Ascending aorta (tissue), 2 donors: ENCODE measurements at regions not wholly inside any gene's neighbourhood (a gene's known extent, or its start where the extent isn't known, plus 50 kb on each side); places are given as distances from the start of the nearest gene placed in this dataset.
"Not testable (repeated sequence)": the region's sequence is repeated elsewhere in the genome, so short reads cannot be mapped to it uniquely, and the experiment has no call there.

ENCODE experiments used
- DNase-seq, 2 donors: peaks; one replicate each; pipeline ENCODE4 v3.0.0-alpha.2; 2019; ENCODE audit warnings: low spot score in 2 of 2
- H3K27ac ChIP-seq, 2 donors: fragments of 200-600 bp; sonication (generic); one replicate each; pipeline ENCODE4 v1.5.1; 2016 to 2017; ENCODE audit warnings: mild to moderate bottlenecking in 1 of 2
- H3K27me3 ChIP-seq: fragments of 200-600 bp; sonication (generic); one replicate; pipeline ENCODE4 v1.5.1; 2017
- H3K36me3 ChIP-seq, 2 donors: fragments of 200-600 bp; sonication (generic); one replicate each; pipeline ENCODE4 v1.5.1; 2016
- H3K4me1 ChIP-seq, 2 donors: fragments of 200-600 bp; sonication (generic); one replicate each; pipeline ENCODE4 v1.5.1; 2016 to 2017; ENCODE audit warnings: mild to moderate bottlenecking in 1 of 2
- H3K4me3 ChIP-seq, 2 donors: fragments of 200-600 bp; sonication (generic); one replicate each; pipeline ENCODE4 v1.5.1; 2016 to 2017; ENCODE audit warnings: mild to moderate bottlenecking in 1 of 2
- H3K9me3 ChIP-seq, 2 donors: fragments of 200-600 bp; sonication (generic); one replicate each; pipeline ENCODE4 v1.5.1; 2016
- CTCF ChIP-seq, 3 experiments: fragments of 200-600 bp in 2 of 3; fragments of 450-650 bp in 1 of 3; sonication (generic) in 2 of 3; IDR thresholded peaks; one replicate each; pipeline ENCODE4 v1.5.1; 2016 to 2019; ENCODE audit warnings: antibody characterized with exemption in 3 of 3, mild to moderate bottlenecking in 1 of 3, moderate library complexity in 1 of 3
- intact Hi-C: fragments of 100-400 bp; cut with DNase I; formaldehyde crosslinking; loops from one replicate; pipeline ENCODE4 v1.15.1; 2023

GRCh38 chr9:129541270-129541669, 79.6 kb downstream of the C9orf50 start:
- DNase-seq, result no peak
- H3K4me3 ChIP-seq, result no peak overlapping the region
- H3K9me3 ChIP-seq, result no peaks in the 10 kb centered on the region
- no peaks in the 10 kb centered on the region for H3K36me3 ChIP-seq
- intact Hi-C loops, result no loop called here
- TF ChIP-seq CTCF (IDR thresholded peaks at IDR 0.05), result no peak
- H3K27me3 ChIP-seq, result no peaks in the 10 kb centered on the region
- H3K27ac ChIP-seq, result no peak overlapping the region
- no peaks in the 10 kb centered on the region for H3K4me1 ChIP-seq

GRCh38 chr9:129539446-129539845, 81.5 kb downstream of the C9orf50 start:
- no peak for DNase-seq
- intact Hi-C loops, result no loop called here
- H3K9me3 ChIP-seq, result no peaks in the 10 kb centered on the region
- no peaks in the 10 kb centered on the region for H3K4me1 ChIP-seq
- H3K36me3 ChIP-seq, result no peaks in the 10 kb centered on the region
- H3K27me3 ChIP-seq, result no peaks in the 10 kb centered on the region
- no peak overlapping the region for H3K27ac ChIP-seq
- no peak overlapping the region for H3K4me3 ChIP-seq
- no peak for TF ChIP-seq CTCF (IDR thresholded peaks at IDR 0.05)

GRCh38 chr9:129531860-129532402, 89.0 kb downstream of the C9orf50 start:
- H3K36me3 ChIP-seq, intact Hi-C loops, H3K9me3 ChIP-seq, H3K4me1 ChIP-seq, H3K4me3 ChIP-seq, DNase-seq, H3K27ac ChIP-seq, H3K27me3 ChIP-seq: not testable (repeated sequence)

GRCh38 chr9:129527955-129528354, 92.9 kb downstream of the C9orf50 start:
- intact Hi-C loops, H3K9me3 ChIP-seq, H3K36me3 ChIP-seq, H3K27me3 ChIP-seq, DNase-seq, H3K4me3 ChIP-seq, H3K4me1 ChIP-seq, H3K27ac ChIP-seq: not testable (repeated sequence)

GRCh38 chr9:129525656-129526196, 95.2 kb downstream of the C9orf50 start:
- intact Hi-C loops, result no loop called here
- Histone ChIP-seq H3K9me3 (no peaks in the 10 kb centered on the region), H3K27me3 (no peaks in the 10 kb centered on the region), H3K27ac (no peak overlapping the region), H3K4me1 (no peaks in the 10 kb centered on the region), H3K36me3 (no peaks in the 10 kb centered on the region), H3K4me3 (no peak overlapping the region)
- no peak for TF ChIP-seq CTCF (IDR thresholded peaks at IDR 0.05)
- DNase-seq, result no peak

GRCh38 chr9:129524582-129525270, 96.2 kb downstream of the C9orf50 start:
- no peaks in the 10 kb centered on the region for H3K9me3 ChIP-seq
- no peaks in the 10 kb centered on the region for H3K4me1 ChIP-seq
- intact Hi-C loops, result no loop called here
- H3K4me3 ChIP-seq, result no peak overlapping the region
- H3K27me3 ChIP-seq, result no peaks in the 10 kb centered on the region
- no peak for DNase-seq
- no peak for TF ChIP-seq CTCF (IDR thresholded peaks at IDR 0.05)
- no peak overlapping the region for H3K27ac ChIP-seq
- no peaks in the 10 kb centered on the region for H3K36me3 ChIP-seq
